HepG2 (cell line): ENCODE measurements at regions not wholly inside any gene's neighbourhood (a gene's known extent, or its start where the extent isn't known, plus 50 kb on each side); places are given as distances from the start of the nearest gene placed in this dataset.

Experiments
- BRCA1 ChIP-seq: sonication (generic); formaldehyde crosslinking; IDR thresholded peaks from 2 replicates; pipeline ENCODE4 v1.4.0; 2020; ENCODE audit warnings: missing genetic modification reagents
- CC2D1A ChIP-seq: sonication (generic); formaldehyde crosslinking; IDR thresholded peaks from 2 replicates; pipeline ENCODE4 v1.8.1; 2023; ENCODE audit warnings: mild to moderate bottlenecking, missing genetic modification reagents
- POLR2AphosphoS5 ChIP-seq: IDR thresholded peaks from 2 replicates; pipeline ENCODE4 v1.6.1; 2012; ENCODE audit warnings: low read depth, low read length

DNA sequence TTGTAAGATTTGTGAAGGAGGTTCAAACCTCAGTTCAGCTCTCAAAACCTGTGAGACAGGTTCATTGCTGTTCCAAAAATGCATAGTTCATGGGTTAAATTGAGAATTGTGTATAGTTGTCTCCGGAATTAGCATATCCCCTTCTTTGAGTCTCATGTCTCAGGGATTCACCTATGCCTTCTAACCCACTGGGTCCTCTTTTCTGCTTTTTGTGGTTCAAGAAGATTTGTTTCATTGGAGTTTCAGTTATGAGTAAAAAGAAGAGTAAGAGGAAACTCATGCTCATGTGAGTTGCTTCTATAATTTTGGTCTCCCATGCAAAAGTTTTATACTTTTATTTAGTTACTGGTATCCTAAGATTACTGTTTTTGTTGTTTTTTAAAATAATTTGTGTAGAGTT, 1219.8 kb upstream of the ZEB2 start:
- TF ChIP-seq POLR2AphosphoS5: no peak
- no peak for TF ChIP-seq CC2D1A (CRISPR knock-in tag)
- no peak for TF ChIP-seq BRCA1 (CRISPR knock-in tag)
